ENCODE measurements at regions not wholly inside any gene's neighbourhood (a gene's known extent, or its start where the extent isn't known, plus 50 kb on each side); places are given as distances from the start of the nearest gene placed in this dataset.

- H3K27me3 Mint-ChIP-seq = no peaks in the 10 kb centered on the region
- no peaks in the 10 kb centered on the region for H3K4me1 Mint-ChIP-seq
- no peak overlapping the region for H3K4me3 Mint-ChIP-seq
- no peaks in the 10 kb centered on the region for H3K36me3 Mint-ChIP-seq
- H3K27ac Mint-ChIP-seq = no peak overlapping the region
- no peaks in the 10 kb centered on the region for H3K9me3 Mint-ChIP-seq
Observed at GRCh38 chr6:43878823-43879495, 108.9 kb downstream of the VEGFA start.

- no peaks in the 10 kb centered on the region for H3K9me3 Mint-ChIP-seq
- no peaks in the 10 kb centered on the region for H3K36me3 Mint-ChIP-seq
- H3K4me1 Mint-ChIP-seq = no peaks in the 10 kb centered on the region
- no peak overlapping the region for H3K27ac Mint-ChIP-seq
- no peak overlapping the region for H3K4me3 Mint-ChIP-seq
- no peaks in the 10 kb centered on the region for H3K27me3 Mint-ChIP-seq
Observed at GRCh38 chr6:43878127-43878634, 108.2 kb downstream of the VEGFA start.

DNA sequence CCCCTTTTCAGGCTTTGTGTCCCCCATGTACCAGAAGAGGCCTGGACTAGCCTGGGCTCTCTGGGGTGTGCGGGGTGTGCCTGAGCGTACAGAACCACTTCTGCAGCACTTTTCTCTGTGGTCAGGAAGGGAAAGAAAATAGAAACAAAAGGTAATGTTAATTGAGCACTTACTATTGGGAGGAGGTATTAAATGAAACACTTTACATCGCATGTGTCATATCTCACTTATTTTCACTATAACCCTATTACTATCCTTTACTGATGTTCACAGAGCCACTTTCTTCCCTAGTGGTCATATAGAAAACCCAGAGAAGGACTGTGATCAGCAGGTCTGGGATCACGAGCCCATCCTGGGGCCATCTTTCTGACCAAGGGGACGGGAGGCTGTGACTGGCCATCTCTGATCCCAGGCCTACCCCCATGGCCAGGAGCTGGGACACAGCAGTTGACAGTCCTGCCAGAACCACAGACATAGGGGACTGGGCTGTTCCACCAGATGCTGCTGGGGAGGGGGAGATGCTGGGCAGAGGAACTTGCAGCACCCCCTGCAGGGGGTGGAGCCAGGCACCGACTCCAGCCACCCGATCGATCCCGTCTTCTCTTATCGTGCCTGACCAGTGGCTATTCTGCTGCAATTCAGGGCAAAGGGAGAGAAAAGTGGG is 107.6 kb downstream of the VEGFA start:
- Mint-ChIP-seq H3K9me3 (no peaks in the 10 kb centered on the region), H3K4me1 (no peaks in the 10 kb centered on the region), H3K36me3 (no peaks in the 10 kb centered on the region), H3K27ac (no peak overlapping the region), H3K27me3 (no peaks in the 10 kb centered on the region), H3K4me3 (no peak overlapping the region)

- H3K9me3 Mint-ChIP-seq = no peaks in the 10 kb centered on the region
- no peaks in the 10 kb centered on the region for H3K36me3 Mint-ChIP-seq
- H3K27me3 Mint-ChIP-seq = no peaks in the 10 kb centered on the region
- no peaks in the 10 kb centered on the region for H3K4me1 Mint-ChIP-seq
- H3K4me3 Mint-ChIP-seq = no peak overlapping the region
- no peak overlapping the region for H3K27ac Mint-ChIP-seq
Observed at GRCh38 chr6:43877036-43877435, 107.0 kb downstream of the VEGFA start.

- no peak overlapping the region for H3K27ac Mint-ChIP-seq
- H3K9me3 Mint-ChIP-seq = no peaks in the 10 kb centered on the region
- no peaks in the 10 kb centered on the region for H3K27me3 Mint-ChIP-seq
- H3K4me1 Mint-ChIP-seq = no peaks in the 10 kb centered on the region
- H3K36me3 Mint-ChIP-seq = no peaks in the 10 kb centered on the region
- H3K4me3 Mint-ChIP-seq = no peak overlapping the region
Observed at GRCh38 chr6:43876602-43877001, 106.6 kb downstream of the VEGFA start.

GRCh38 chr6:43875849-43876572 is 106.0 kb downstream of the VEGFA start:
- H3K27me3 Mint-ChIP-seq = no peaks in the 10 kb centered on the region
- H3K4me3 Mint-ChIP-seq = no peak overlapping the region
- H3K27ac Mint-ChIP-seq = no peak overlapping the region
- no peaks in the 10 kb centered on the region for H3K36me3 Mint-ChIP-seq
- no peaks in the 10 kb centered on the region for H3K4me1 Mint-ChIP-seq
- H3K9me3 Mint-ChIP-seq = no peaks in the 10 kb centered on the region

DNA sequence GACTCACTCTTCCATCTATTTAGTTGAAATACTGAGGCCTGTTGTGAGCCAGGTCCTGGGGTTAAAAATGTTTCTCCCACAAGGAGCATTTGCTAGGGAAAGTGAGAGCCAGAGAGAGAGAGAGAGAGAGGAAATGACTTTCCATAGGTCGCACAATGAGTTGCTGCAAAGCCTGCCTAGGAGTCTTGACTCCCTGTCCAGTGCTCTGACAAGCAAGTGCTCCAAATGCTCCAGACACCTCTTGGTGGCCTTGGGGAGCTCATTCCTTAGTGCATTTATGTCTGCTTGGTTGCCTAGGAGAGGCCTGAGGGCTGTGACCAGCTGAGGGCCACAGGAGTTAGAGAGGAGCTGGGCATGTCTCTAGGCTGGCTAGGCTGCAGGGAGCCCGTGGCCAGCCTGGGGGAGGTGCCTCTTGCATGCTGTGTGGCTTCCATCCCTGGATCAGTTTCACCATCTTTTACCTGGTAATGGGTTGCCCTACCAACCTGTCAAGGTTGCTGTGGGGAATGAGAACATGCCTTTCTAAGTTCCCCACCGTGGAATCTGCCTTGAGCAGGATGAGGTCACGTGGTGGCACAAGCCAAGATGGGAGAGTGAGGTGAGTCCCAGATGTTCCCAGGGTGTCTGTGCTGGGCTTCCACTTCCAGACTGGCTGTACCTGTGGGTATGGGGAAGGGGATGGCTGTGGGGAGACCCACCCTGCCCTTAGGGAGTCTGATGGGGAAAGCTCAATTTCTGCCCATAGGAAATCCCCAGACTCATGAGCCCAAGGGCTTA is 105.0 kb downstream of the VEGFA start:
- Mint-ChIP-seq H3K9me3 (no peaks in the 10 kb centered on the region), H3K36me3 (no peaks in the 10 kb centered on the region), H3K4me3 (no peak overlapping the region), H3K27me3 (no peaks in the 10 kb centered on the region), H3K27ac (no peak overlapping the region), H3K4me1 (no peaks in the 10 kb centered on the region)

- Mint-ChIP-seq H3K4me1 (no peaks in the 10 kb centered on the region), H3K9me3 (no peaks in the 10 kb centered on the region), H3K4me3 (no peak overlapping the region), H3K36me3 (no peaks in the 10 kb centered on the region), H3K27me3 (no peaks in the 10 kb centered on the region), H3K27ac (no peak overlapping the region)
Observed at GRCh38 chr6:43873806-43874714, 104.0 kb downstream of the VEGFA start.

DNA sequence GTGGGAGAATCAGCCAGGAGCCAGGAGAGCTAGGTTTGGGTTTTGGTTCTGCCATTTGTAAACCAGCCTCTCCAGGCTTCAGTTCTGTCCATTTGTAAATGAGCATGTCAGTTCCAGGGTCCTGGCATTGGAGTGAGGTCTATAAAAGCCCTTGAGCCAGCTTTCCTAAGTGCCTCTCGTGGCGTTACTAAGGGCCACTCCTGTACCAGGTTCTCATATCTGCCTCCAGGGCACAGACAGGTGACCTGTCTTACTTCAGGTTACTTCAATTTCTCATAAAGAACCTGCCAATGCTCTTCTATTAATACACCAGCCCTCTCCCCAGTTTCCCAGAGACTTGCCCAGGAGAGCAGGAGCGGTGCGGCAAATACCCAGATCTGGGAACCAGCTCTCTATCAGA is 101.9 kb downstream of the VEGFA start:
- Mint-ChIP-seq H3K27me3 (peaks cover 1% of the 10 kb centered on the region), H3K36me3 (no peaks in the 10 kb centered on the region), H3K4me3 (no peak overlapping the region), H3K4me1 (no peaks in the 10 kb centered on the region), H3K9me3 (no peaks in the 10 kb centered on the region), H3K27ac (no peak overlapping the region)

GRCh38 chr6:43871284-43871683 is 101.3 kb downstream of the VEGFA start:
- no peaks in the 10 kb centered on the region for H3K36me3 Mint-ChIP-seq
- peaks cover 1% of the 10 kb centered on the region for H3K27me3 Mint-ChIP-seq
- no peaks in the 10 kb centered on the region for H3K9me3 Mint-ChIP-seq
- H3K27ac Mint-ChIP-seq = no peak overlapping the region
- no peak overlapping the region for H3K4me3 Mint-ChIP-seq
- no peaks in the 10 kb centered on the region for H3K4me1 Mint-ChIP-seq

DNA sequence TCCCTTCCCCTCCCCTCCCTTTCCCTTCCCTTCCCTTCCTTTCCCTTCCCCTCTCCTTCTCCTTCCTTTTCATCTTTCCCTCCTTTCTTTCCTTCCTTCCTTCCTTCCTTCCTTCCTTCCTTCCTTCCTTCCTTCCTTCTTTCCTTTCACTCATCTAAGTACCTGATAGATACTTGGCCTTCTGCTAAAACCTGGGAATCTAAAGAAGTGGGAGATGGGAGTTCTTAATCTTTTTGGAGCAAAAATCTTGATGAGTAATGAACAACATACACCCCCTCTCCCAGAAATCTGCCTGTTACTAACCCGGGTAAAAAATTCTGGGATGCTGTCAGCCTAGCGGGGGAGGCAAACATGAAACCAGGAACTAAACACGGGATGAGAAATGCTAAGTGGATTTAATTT is 100.7 kb downstream of the VEGFA start:
- Mint-ChIP-seq H3K36me3 (no peaks in the 10 kb centered on the region), H3K27me3 (peaks cover 1% of the 10 kb centered on the region)

GRCh38 chr6:43869792-43870659 is 100.0 kb downstream of the VEGFA start:
- peaks cover 3% of the 10 kb centered on the region for H3K27me3 Mint-ChIP-seq
- H3K4me3 Mint-ChIP-seq = no peak overlapping the region
- H3K4me1 Mint-ChIP-seq = no peaks in the 10 kb centered on the region
- no peaks in the 10 kb centered on the region for H3K36me3 Mint-ChIP-seq
- H3K9me3 Mint-ChIP-seq = no peaks in the 10 kb centered on the region
- no peak overlapping the region for H3K27ac Mint-ChIP-seq

More for the DNA sequence above, 100.7 kb downstream of the VEGFA start:
- H3K9me3 Mint-ChIP-seq = no peaks in the 10 kb centered on the region
- no peaks in the 10 kb centered on the region for H3K4me1 Mint-ChIP-seq
- H3K4me3 Mint-ChIP-seq = no peak overlapping the region
- H3K27ac Mint-ChIP-seq = no peak overlapping the region

- peaks cover 3% of the 10 kb centered on the region for H3K27me3 Mint-ChIP-seq
- no peaks in the 10 kb centered on the region for H3K4me1 Mint-ChIP-seq
- no peak overlapping the region for H3K4me3 Mint-ChIP-seq
- H3K36me3 Mint-ChIP-seq = no peaks in the 10 kb centered on the region
- no peaks in the 10 kb centered on the region for H3K9me3 Mint-ChIP-seq
- no peak overlapping the region for H3K27ac Mint-ChIP-seq
Observed at GRCh38 chr6:43869079-43869710, 99.2 kb downstream of the VEGFA start.

GRCh38 chr6:43868467-43868866 is 98.5 kb downstream of the VEGFA start:
- Mint-ChIP-seq H3K9me3 (no peaks in the 10 kb centered on the region), H3K4me3 (no peak overlapping the region), H3K27ac (no peak overlapping the region), H3K27me3 (peaks cover 5% of the 10 kb centered on the region), H3K4me1 (no peaks in the 10 kb centered on the region), H3K36me3 (no peaks in the 10 kb centered on the region)

All from activated naive CD4-positive, alpha-beta T cell treated with anti-CD3 and anti-CD28 coated beads, Interleukin-2, amount 50 U/mL, for 24 hours (primary cell).